ENCODE measurements at regions not wholly inside any gene's neighbourhood (a gene's known extent, or its start where the extent isn't known, plus 50 kb on each side); places are given as distances from the start of the nearest gene placed in this dataset.
A peak's percentile ranks its signal among the peaks of the same experiment; 100 is the strongest.

GRCh38 chr4:115343171-115343570, 229.8 kb upstream of the NDST4 start:
- DNase-seq (ENCODE audit: low read depth), result no peak

DNA sequence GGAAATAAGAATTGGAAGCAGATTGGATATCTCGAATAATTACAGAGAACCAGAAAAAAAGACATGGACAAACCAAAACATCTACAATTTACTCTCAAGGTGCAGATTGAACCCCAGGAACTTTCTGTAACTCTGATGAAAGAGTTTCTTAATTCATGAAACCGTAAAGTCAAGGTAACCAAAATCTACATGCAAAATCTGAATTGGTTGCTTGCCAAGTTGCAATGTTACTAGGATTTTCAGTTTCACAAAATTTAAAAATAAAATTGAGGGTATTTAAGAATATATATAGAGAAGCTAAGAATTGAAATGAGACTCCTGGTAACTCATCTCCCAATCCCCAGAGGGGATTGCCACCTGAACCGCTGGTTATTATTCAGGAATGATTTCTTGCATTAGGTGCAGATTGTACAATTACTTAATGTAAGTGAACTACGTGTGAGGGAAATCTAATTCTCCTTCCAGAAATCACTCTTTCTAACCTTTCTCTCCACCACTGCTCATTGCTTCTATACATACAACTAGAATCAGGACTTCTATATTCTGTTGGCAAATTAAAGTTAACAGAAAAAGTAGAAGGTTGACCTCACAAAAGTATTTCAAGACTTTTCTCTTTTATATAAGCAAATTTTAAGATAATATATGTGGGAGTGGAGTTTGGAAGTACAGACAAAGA, 221.5 kb upstream of the NDST4 start:
- no peak for DNase-seq (ENCODE audit: low read depth)

- DNase-seq (ENCODE audit: low read depth), result no peak
These were observed 218.7 kb upstream of the NDST4 start for GRCh38 chr4:115332078-115332477.

GRCh38 chr4:115331241-115331640, 217.8 kb upstream of the NDST4 start:
- DNase-seq (ENCODE audit: low read depth), result no peak

DNA sequence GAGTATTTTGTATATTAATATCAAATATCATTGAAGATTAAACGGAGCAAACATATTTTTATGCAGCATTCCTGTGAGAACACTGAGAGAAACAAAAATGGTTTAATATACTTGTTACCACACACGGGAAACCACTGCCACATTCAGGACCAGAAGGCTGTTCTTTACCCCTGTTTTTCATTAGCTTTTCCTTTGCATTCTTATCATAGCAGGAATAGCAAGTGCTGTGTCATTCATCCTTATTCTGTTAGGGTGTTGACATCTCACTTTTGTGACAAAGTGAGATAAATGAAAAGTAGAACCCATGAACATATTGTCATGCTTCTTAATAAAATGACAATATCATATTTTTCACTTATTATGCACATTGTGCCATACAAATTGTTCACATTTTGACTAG, 212.4 kb upstream of the NDST4 start:
- no peak for DNase-seq (ENCODE audit: low read depth)

DNA sequence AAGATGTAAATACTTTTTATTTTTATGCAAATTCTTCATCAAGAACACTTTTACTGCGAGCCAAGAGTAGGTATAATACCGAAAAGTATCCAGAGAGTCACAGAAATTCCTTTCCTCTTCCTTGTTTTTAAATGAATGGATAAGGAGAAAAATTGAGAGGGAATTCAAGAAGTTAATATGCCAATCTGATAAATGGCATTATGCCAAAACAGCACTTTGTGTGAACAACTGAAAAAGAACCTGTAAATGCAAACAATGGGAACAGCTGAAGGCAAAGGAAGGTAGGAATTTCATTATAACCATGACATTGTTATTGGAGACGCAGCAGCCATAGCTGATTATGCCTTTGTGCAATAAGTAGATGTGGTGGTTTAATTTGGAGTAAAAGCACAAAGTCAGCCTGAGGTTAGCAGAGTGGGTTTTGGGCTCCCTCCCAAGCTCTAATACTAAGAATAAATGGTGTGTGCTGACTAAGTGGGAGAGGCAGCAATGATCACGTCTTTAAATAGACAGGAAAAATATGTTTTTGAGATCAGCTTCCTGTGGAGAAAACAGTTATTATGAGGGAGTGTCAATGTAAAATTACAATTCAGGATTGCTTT, 209.8 kb upstream of the NDST4 start:
- no peak for DNase-seq (ENCODE audit: low read depth)

DNA sequence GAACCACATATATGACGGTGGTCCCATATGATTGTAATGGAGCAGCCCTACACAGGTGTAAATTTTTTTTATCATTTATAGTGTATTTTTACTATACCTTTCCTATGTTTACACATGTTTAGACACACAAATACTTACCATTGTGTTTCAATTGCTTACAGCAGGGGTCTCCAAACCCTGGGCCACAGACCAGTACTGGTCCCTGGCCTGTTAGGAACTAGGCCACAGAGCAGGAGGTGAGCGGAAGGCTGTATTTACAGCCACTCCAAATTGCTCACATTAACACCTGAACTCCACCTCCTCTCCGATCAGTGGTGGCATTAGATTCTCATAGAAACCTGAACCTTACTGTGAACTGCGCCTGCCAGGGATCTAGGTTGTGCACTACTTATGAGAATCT, 201.8 kb upstream of the NDST4 start:
- DNase-seq (ENCODE audit: low read depth), result no peak

DNA sequence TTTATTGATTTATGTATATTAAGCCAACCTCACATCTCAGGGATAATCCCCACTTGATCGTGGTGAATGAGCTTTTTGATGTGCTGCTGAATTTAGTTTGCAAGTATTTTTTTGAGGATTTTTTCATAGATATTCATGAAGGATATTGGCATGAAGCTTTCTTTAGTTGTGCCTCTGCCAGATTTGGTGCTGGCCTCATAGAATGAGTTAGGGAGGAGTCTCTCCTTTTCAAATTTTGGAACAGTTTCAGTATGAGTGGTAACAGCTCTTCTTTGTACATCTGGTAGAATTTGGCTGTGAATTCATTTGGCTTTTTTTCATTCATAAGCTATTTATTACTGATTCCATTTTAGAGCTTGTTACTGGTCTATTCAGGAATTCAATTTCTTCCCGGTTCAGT, 197.2 kb upstream of the NDST4 start:
- DNase-seq (ENCODE audit: low read depth), result no peak

- DNase-seq (ENCODE audit: low read depth), result no peak
These were observed 181.3 kb upstream of the NDST4 start for GRCh38 chr4:115294717-115295116.

GRCh38 chr4:115293093-115293462, 179.7 kb upstream of the NDST4 start:
- DNase-seq (ENCODE audit: low read depth), result no peak

DNA sequence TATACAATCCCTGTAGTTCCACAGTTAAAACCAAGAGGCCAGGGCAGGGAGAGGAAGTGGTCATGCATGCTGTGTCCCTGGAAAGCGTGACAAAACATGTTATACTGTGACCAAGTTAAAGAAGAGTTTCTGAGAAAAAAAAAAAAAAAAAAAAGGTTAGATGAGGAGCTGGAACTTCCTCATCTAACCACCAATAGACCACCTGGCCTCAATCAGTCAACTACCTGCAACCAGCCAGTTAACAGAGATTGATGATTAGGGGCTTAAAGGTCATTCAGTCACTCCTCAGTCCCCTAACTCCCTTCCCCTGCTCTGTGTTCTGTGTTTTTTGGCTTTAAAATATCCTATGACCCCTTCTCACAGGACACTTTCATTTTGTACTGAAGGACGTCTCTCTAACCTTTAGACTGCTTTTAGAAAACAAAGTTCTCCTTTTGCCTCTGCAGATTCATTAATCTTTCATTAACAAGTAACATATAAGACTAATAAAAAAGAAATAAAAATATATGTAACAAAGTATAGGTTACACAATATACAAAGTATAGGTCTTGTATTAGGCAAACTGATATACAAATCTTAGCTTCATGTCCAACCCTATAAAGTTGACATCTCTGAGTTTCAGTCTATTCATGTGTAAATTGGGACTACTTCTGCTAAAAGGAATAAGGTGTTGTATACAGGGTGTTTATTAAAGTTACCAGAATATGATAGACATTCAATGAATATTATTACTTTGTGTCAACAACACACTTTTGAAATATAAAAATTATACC, 179.1 kb upstream of the NDST4 start:
- DNase-seq (ENCODE audit: low read depth), result no peak

GRCh38 chr4:115287426-115287825, 174.0 kb upstream of the NDST4 start:
- no peak for DNase-seq (ENCODE audit: low read depth)

- no peak for DNase-seq (ENCODE audit: low read depth)
These were observed 165.9 kb upstream of the NDST4 start for GRCh38 chr4:115279330-115279729.

DNA sequence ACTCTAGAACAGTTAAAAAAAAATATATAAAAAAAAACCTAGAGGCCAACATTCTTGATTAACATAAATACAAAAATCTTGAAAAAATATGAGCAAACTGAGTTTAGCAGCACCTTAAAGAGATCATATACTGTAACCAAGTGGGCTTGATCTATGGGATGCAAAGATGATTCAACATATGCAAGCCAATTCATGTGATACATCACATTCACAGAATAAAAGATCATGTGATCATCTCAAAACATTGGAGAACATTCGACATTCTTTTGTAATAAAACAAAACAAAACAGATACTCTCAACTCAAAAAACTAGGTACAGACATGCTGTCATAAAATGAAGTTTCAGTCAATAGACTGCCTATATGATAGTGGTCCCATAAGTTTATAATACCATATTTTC, 165.4 kb upstream of the NDST4 start:
- DNase-seq (ENCODE audit: low read depth), result no peak

DNA sequence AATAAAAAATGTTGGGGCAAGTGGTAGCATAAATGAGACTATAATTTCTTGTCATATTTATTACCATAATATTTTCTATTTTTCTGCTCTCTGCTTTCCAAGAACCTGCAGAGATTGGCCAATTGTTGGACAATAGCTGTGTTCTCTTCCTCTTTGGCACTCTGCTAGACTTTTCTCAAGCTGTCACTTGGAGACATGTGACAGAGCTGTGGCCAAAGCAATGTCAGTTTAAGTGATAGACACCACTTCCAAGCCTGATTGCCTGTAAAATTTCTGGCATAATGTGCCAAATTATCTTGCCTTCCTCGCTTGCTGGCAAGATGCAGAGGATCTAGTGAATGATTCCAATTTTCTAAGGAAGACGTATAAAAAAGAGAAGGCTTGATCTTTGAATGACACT, 162.2 kb upstream of the NDST4 start:
- DNase-seq (ENCODE audit: low read depth), result no peak

DNA sequence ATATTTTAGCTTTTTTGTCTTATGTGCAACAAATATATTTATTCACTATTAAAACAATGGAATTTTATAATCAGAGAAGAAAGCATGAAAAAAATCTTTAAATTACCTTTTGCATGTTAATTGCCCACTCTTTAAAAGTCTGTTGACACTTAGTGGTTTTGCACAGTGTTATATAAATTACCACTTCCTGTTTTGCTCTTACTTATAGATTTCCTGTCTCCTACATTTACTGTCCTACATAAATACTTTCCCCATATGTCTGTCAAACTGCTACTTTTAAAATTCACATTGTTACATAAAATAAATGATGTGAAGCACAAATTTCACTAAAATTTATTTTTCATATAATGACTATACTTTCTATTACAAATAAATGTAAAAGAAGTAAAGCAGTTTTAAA, 161.1 kb upstream of the NDST4 start:
- no peak for DNase-seq (ENCODE audit: low read depth)

DNA sequence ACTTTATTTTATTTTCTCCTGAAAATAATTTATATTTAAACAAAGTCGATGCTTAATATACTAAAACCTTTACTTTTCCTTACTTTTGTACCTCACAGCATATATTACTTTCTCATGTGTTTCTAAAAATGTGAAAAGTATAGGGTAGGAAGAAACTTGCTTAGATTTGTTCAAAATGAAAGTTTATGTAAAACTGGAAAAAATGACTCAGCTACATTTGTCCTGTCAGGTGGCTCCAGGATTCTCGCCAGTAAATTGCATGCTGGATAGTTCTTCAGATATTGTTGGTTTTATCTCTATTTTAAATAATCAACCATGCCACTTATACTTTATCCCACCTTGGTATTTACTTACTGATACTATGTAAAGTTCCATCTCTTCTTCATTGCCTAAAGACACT, 159.2 kb upstream of the NDST4 start:
- DNase-seq (ENCODE audit: low read depth), result no peak

DNA sequence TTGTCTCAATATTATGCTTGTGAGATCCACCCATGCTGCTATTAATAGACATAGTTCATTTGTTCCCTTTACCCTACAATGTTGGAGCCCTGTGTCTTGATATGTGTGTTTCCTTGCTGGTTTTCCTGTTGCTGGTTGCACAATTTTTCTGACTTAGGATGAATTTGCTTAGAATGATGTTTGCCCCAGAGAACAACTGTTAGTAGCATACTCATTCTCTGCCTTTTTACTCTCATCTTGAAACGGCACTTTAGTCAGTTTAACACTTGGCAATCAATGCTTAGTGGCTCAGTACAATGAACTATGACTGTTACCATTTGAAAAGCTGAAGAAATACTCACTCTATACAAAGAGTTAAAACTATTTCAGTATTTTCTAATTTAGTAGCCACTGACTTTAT, 158.8 kb upstream of the NDST4 start:
- DNase-seq (ENCODE audit: low read depth), result no peak

DNA sequence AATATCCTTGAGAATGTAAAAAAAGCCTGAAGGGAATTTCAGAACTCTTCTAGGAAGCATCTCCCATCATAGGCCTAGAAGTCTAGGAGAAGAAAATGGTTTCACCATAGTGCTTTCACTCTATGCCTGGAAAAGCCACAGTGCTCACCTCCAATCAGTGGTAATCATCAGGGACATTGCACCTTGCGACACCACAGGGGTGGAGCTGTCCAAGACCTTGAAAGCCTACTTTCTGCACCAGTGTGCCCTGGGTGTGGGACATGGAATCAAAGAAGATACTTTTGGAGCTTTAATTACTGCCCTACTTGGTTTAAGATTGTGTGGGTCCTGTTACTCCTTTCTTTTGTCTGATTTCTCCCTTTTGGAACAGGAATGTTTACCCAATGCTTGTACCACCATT, 146.8 kb upstream of the NDST4 start:
- DNase-seq (ENCODE audit: low read depth), result no peak

DNA sequence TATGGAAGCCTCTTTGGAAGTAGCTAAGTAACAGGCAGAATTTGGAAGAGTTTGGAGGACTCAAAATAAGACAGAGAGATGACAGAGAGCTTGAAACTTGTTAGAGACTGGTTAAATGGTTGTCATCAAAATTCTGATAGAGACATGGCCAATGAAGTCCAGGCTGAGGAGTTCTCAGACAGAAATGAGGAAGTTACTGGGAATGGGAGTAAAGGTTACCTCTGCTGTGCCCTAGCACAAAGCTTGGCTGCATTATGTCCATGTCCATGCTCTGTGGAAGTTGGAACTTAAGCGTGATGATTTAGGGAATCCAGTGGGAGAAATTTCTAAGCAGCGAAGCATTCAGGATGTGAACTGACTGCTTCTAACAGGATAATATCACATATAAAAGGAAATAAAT, 146.2 kb upstream of the NDST4 start:
- no peak for DNase-seq (ENCODE audit: low read depth)

GRCh38 chr4:115249808-115250207, 136.4 kb upstream of the NDST4 start:
- peak; percentile 3 for DNase-seq (ENCODE audit: low read depth)

- no peak for DNase-seq (ENCODE audit: low read depth)
These were observed 121.1 kb upstream of the NDST4 start for GRCh38 chr4:115234405-115235093.

- DNase-seq (ENCODE audit: low read depth), result no peak
These were observed 120.2 kb upstream of the NDST4 start for GRCh38 chr4:115233600-115233999.
